Heart right ventricle (tissue), 16 donors: ENCODE measurements at regions not wholly inside any gene's neighbourhood (a gene's known extent, or its start where the extent isn't known, plus 50 kb on each side); places are given as distances from the start of the nearest gene placed in this dataset.
"Not testable (repeated sequence)": the region's sequence is repeated elsewhere in the genome, so short reads cannot be mapped to it uniquely, and the experiment has no call there.

Source experiments
- ATAC-seq, 8 donors: fragments of 200-7000 bp; cut with Tn5 transposase; one replicate each; pipeline ENCODE4 v1.9.1; 2020; ENCODE audit warnings: mild to moderate bottlenecking in 8 of 8, moderate library complexity in 8 of 8, moderate number of reproducible peaks in 1 of 8
- DNase-seq, 2 donors: peaks; one replicate each; pipeline ENCODE4 v3.0.0-alpha.2; 2020
- H3K27ac ChIP-seq, 10 donors: fragments of 200-600 bp; sonication (generic) in 2 of 10; one replicate each; pipeline versions ENCODE4 v1.5.0 to v1.8.0; 2020 to 2022; ENCODE audit warnings: mild to moderate bottlenecking in 3 of 10
- H3K27me3 ChIP-seq, 7 donors: fragments of 200-600 bp; one replicate each; pipeline ENCODE4 v1.8.0; 2021 to 2022; ENCODE audit warnings: mild to moderate bottlenecking in 2 of 7
- H3K36me3 ChIP-seq, 9 donors: fragments of 200-600 bp; sonication (generic) in 1 of 9; one replicate each; pipeline versions ENCODE4 v1.5.0 to v1.8.0; 2020 to 2022; ENCODE audit warnings: mild to moderate bottlenecking in 2 of 9
- H3K4me1 ChIP-seq, 9 donors: fragments of 200-600 bp; sonication (generic) in 1 of 9; one replicate each; pipeline versions ENCODE4 v1.5.0 to v1.8.0; 2020 to 2022; ENCODE audit warnings: mild to moderate bottlenecking in 4 of 9
- H3K4me3 ChIP-seq, 10 donors: fragments of 200-600 bp; sonication (generic) in 2 of 10; one replicate each; pipeline versions ENCODE4 v1.5.0 to v1.8.0; 2020 to 2022; ENCODE audit warnings: mild to moderate bottlenecking in 7 of 10, moderate library complexity in 2 of 10
- H3K9me3 ChIP-seq, 11 donors: fragments of 200-600 bp in 10 of 11; sonication (generic) in 2 of 11; one replicate each; pipeline versions ENCODE4 v1.5.0 to v1.8.0; 2013 to 2022; ENCODE audit warnings: mild to moderate bottlenecking in 2 of 11, control low read depth in 1 of 11, moderate library complexity in 1 of 11
- CTCF ChIP-seq, 9 donors: fragments of 200-600 bp; sonication (generic) in 2 of 9; IDR thresholded peaks; one replicate each; pipeline versions ENCODE4 v1.5.0 to v1.8.0; 2021 to 2022; ENCODE audit warnings: antibody characterized with exemption in 9 of 9, mild to moderate bottlenecking in 5 of 9, moderate library complexity in 1 of 9
- whole genome bisulfite sequencing, 2 donors: extraction: QIAGEN DNeasy Blood & Tissue Kit; methylation state at CpG; one replicate each; pipeline ENCODE4 v1.1.7; 2013; ENCODE audit warnings: inconsistent platforms in 1 of 2; 5-methylcytosine and 5-hydroxymethylcytosine counted together
- intact Hi-C, 10 donors: fragments of 100-400 bp; cut with DNase I; formaldehyde crosslinking; loops; one replicate each; pipeline versions ENCODE4 v1.11.1 to v1.14.2; 2022
- donor health status: Arrhythmogenic right ventricular cardiomyopathy.
- donor health status: ischemic (EF 13 %, LVEDD 7.1; RV severe dilation, severe dysfunction).
- donor health status: healthy with polysubstance abuse.
- donor health status: DM: no; HTN: yes; CAD: no.
- donor health status: DM: no; HTN: no; CAD: no.
- donor health status: ischemic (EF 25% LVEDD 6.9; RV normal size, moderate dysfunction).
- donor health status: ischemic (EF 25% LVEDD 5.7; RV mildly dilated, moderate dysfunction).
- donor health status: healthy.
- donor health status: DM: yes; HTN: yes; CAD: no.
- donor health status: Ischemic cardiomyopathy.
- donor health status: ischemic (EF 35%, LVEDD 5.7; RV mildly dilated, moderate dysfunction).
- donor health status: nonischemic (EF 11% LVEDD 7.7; RV severe dilation, severe dysfunction).
- donor health status: DM: yes; HTN: yes; CAD: no.
- donor health status: PGD.
- donor health status: ischemic (EF 29% LVEDD 5.4; RV normal size, mild dysfunction).
- donor health status: nonischemic (EF 23%, LVEDD 6.1; RV moderate dilation, normal function).

GRCh38 chr6:775863-776262, 82.9 kb upstream of the EXOC2 start:
- intact Hi-C loops = no loop called here
- no peak overlapping the region for H3K27ac ChIP-seq
- peaks cover 0 to 12% (median 0%) of the 10 kb centered on the region in 11 donors for H3K9me3 ChIP-seq
- no peak for DNase-seq
- no peak overlapping the region for H3K4me3 ChIP-seq
- no peak for TF ChIP-seq CTCF (IDR thresholded peaks at IDR 0.05)
- peaks cover 0 to 18% (median 7%) of the 10 kb centered on the region in 7 donors for H3K27me3 ChIP-seq
- no peak for ATAC-seq
- H3K4me1 ChIP-seq = no peaks in the 10 kb centered on the region
- no peaks in the 10 kb centered on the region for H3K36me3 ChIP-seq
- WGBS, 2 donors = 55 to 85% methylated on average over 5 of the region's 5 CpGs

- not testable (repeated sequence) for H3K27ac ChIP-seq
Measured at GRCh38 chr6:771683-772082, 78.7 kb upstream of the EXOC2 start.

GRCh38 chr6:767755-768512, 75.0 kb upstream of the EXOC2 start:
- peaks cover 0 to 40% (median 8%) of the 10 kb centered on the region in 7 donors for H3K27me3 ChIP-seq
- no peak overlapping the region for H3K4me3 ChIP-seq
- no peaks in the 10 kb centered on the region for H3K36me3 ChIP-seq
- ATAC-seq (no peak), DNase-seq (no peak)
- intact Hi-C loops = no loop called here
- H3K4me1 ChIP-seq = no peaks in the 10 kb centered on the region
- WGBS, 2 donors = 88 to 91% methylated on average over 4 of the region's 4 CpGs
- no peak for TF ChIP-seq CTCF (IDR thresholded peaks at IDR 0.05)
- H3K27ac ChIP-seq = no peak overlapping the region
- H3K9me3 ChIP-seq = peaks cover 0 to 23% (median 0%) of the 10 kb centered on the region in 11 donors

More at GRCh38 chr6:771683-772082, 78.7 kb upstream of the EXOC2 start:
- H3K36me3 ChIP-seq, H3K4me3 ChIP-seq, intact Hi-C loops, H3K4me1 ChIP-seq, ATAC-seq, DNase-seq: not testable (repeated sequence)
- Histone ChIP-seq H3K27me3 (peaks cover 0 to 24% (median 3%) of the 10 kb centered on the region in 7 donors), H3K9me3 (peaks cover 0 to 23% (median 0%) of the 10 kb centered on the region in 11 donors)

- Histone ChIP-seq H3K4me3 (no peak overlapping the region), H3K27ac (no peak overlapping the region), H3K36me3 (no peaks in the 10 kb centered on the region), H3K27me3 (peaks cover 0 to 40% (median 10%) of the 10 kb centered on the region in 7 donors), H3K9me3 (peaks cover 0 to 13% (median 0%) of the 10 kb centered on the region in 11 donors), H3K4me1 (no peaks in the 10 kb centered on the region)
- ATAC-seq (no peak), DNase-seq (no peak)
- 81 to 84% methylated on average over 5 of the region's 5 CpGs for WGBS, 2 donors
- intact Hi-C loops = no loop called here
- no peak for TF ChIP-seq CTCF (IDR thresholded peaks at IDR 0.05)
Measured at GRCh38 chr6:766625-767024, 73.7 kb upstream of the EXOC2 start.

- DNase-seq (no peak), ATAC-seq (no peak)
- no peak for TF ChIP-seq CTCF (IDR thresholded peaks at IDR 0.05)
- intact Hi-C loops = no loop called here
- H3K27me3 ChIP-seq = peaks cover 0 to 23% (median 10%) of the 10 kb centered on the region in 7 donors
- peaks cover 0 to 6% (median 0%) of the 10 kb centered on the region in 11 donors for H3K9me3 ChIP-seq
- WGBS, 2 donors = 80% methylated on average over 13 of the region's 13 CpGs
- no peaks in the 10 kb centered on the region for H3K4me1 ChIP-seq
- H3K4me3 ChIP-seq = no peak overlapping the region
- H3K27ac ChIP-seq = no peak overlapping the region
- H3K36me3 ChIP-seq = no peaks in the 10 kb centered on the region
Measured at GRCh38 chr6:761997-762396, 69.1 kb upstream of the EXOC2 start.
